Trophoblast cell (in vitro differentiated cells and primary cell): ENCODE measurements at regions not wholly inside any gene's neighbourhood (a gene's known extent, or its start where the extent isn't known, plus 50 kb on each side); places are given as distances from the start of the nearest gene placed in this dataset.
"Not testable (repeated sequence)": the region's sequence is repeated elsewhere in the genome, so short reads cannot be mapped to it uniquely, and the experiment has no call there.

Experiments used
- DNase-seq, 2 donors: peaks; one replicate each; pipeline ENCODE4 v3.0.0-alpha.2; 2016
- H2AFZ ChIP-seq: 2 replicates; pipeline ENCODE4 v1.6.1; 2013; ENCODE audit warnings: low read length, moderate library complexity, mild to moderate bottlenecking; ENCODE audit not compliant: insufficient read depth, poor library complexity
- H2AK5ac ChIP-seq: 2 replicates; pipeline ENCODE4 v1.6.1; 2013; ENCODE audit warnings: mild to moderate bottlenecking, low read length
- H2BK120ac ChIP-seq: 2 replicates; pipeline ENCODE4 v1.6.1; 2013; ENCODE audit warnings: low read length, mild to moderate bottlenecking, moderate library complexity; ENCODE audit not compliant: insufficient read depth, poor library complexity
- H2BK12ac ChIP-seq: 2 replicates; pipeline ENCODE4 v1.6.1; 2013; ENCODE audit warnings: mild to moderate bottlenecking, low read length, moderate library complexity
- H2BK5ac ChIP-seq: 2 replicates; pipeline ENCODE4 v1.6.1; 2013; ENCODE audit warnings: low read length, low read depth, moderate library complexity, mild to moderate bottlenecking; ENCODE audit not compliant: poor library complexity
- H3K14ac ChIP-seq: 2 replicates; pipeline ENCODE4 v1.6.1; 2013; ENCODE audit warnings: mild to moderate bottlenecking, low read length
- H3K18ac ChIP-seq: 2 replicates; pipeline ENCODE4 v1.6.1; 2013; ENCODE audit warnings: mild to moderate bottlenecking, low read length
- H3K23ac ChIP-seq: 2 replicates; pipeline ENCODE4 v1.6.1; 2013; ENCODE audit warnings: low read length
- H3K27ac ChIP-seq: 2 replicates; pipeline ENCODE4 v1.5.1; 2013; ENCODE audit warnings: low read depth, mild to moderate bottlenecking, inconsistent platforms, low read length, moderate library complexity
- H3K27me3 ChIP-seq: 2 replicates; pipeline ENCODE4 v1.6.1; 2013; ENCODE audit warnings: inconsistent platforms, mild to moderate bottlenecking, low read length, moderate library complexity; ENCODE audit not compliant: insufficient read depth
- H3K36me3 ChIP-seq, 2 experiments: 1 replicate in 1 of 2; 2 replicates in 1 of 2; pipeline ENCODE4 v1.6.1; 2013; ENCODE audit warnings: low read length in 2 of 2, mild to moderate bottlenecking in 2 of 2, moderate library complexity in 1 of 2; ENCODE audit not compliant: insufficient read depth in 2 of 2, control insufficient read depth in 1 of 2
- H3K4ac ChIP-seq: 2 replicates; pipeline ENCODE4 v1.6.1; 2013; ENCODE audit warnings: low read depth, mild to moderate bottlenecking, low read length, moderate library complexity
- H3K4me1 ChIP-seq, 2 experiments: 1 replicate in 1 of 2; 2 replicates in 1 of 2; pipeline ENCODE4 v1.6.1; 2013; ENCODE audit warnings: low read length in 2 of 2, mild to moderate bottlenecking in 2 of 2, moderate library complexity in 1 of 2; ENCODE audit not compliant: insufficient read depth in 2 of 2, control insufficient read depth in 1 of 2
- H3K4me2 ChIP-seq: 2 replicates; pipeline ENCODE4 v1.6.1; 2013; ENCODE audit warnings: inconsistent platforms, mild to moderate bottlenecking, low read length, moderate library complexity
- H3K4me3 ChIP-seq: 2 replicates; pipeline ENCODE4 v1.5.1; 2013; ENCODE audit warnings: mild to moderate bottlenecking, low read depth, low read length, inconsistent platforms
- H3K79me1 ChIP-seq: one replicate; pipeline ENCODE4 v1.6.1; 2013; ENCODE audit warnings: low read length
- H3K79me2 ChIP-seq: 2 replicates; pipeline ENCODE4 v1.6.1; 2013; ENCODE audit warnings: low read length, mild to moderate bottlenecking; ENCODE audit not compliant: control insufficient read depth, insufficient read depth, poor library complexity
- H3K9ac ChIP-seq: 2 replicates; pipeline ENCODE4 v1.6.1; 2013; ENCODE audit warnings: mild to moderate bottlenecking, low read length
- H3K9me3 ChIP-seq: 2 replicates; pipeline ENCODE4 v1.6.1; 2013; ENCODE audit warnings: low read depth, mild to moderate bottlenecking, control low read depth, inconsistent platforms, low read length; ENCODE audit not compliant: insufficient read depth
- H4K12ac ChIP-seq: 2 replicates; pipeline ENCODE4 v1.6.1; 2013; ENCODE audit warnings: low read depth, mild to moderate bottlenecking, low read length, moderate library complexity
- H4K8ac ChIP-seq: 2 replicates; pipeline ENCODE4 v1.6.1; 2013; ENCODE audit warnings: low read depth, mild to moderate bottlenecking, low read length, moderate library complexity
- H4K91ac ChIP-seq: one replicate; pipeline ENCODE4 v1.6.1; 2013; ENCODE audit warnings: low read depth, mild to moderate bottlenecking, low read length, moderate library complexity
- WGBS: extraction: QIAGEN DNeasy Blood & Tissue Kit; methylation state at CpG from one replicate; pipeline ENCODE4 v1.1.7; 2013; ENCODE audit warnings: missing lambda C conversion rate; ENCODE audit not compliant: insufficient read length, insufficient coverage; ENCODE audit errors: extremely low coverage; 5-methylcytosine and 5-hydroxymethylcytosine counted together

- H3K79me2 ChIP-seq, H4K8ac ChIP-seq: not testable (repeated sequence)
Observed at GRCh38 chr2:91498065-91498449, 2806.6 kb downstream of the RPIA start.

GRCh38 chr2:91498513-91499250 lies 2807.2 kb downstream of the RPIA start:
- H3K18ac ChIP-seq, H3K36me3 ChIP-seq, DNase-seq, H4K91ac ChIP-seq, H3K9me3 ChIP-seq, H2BK12ac ChIP-seq, H3K4ac ChIP-seq, H2AFZ ChIP-seq, H3K27me3 ChIP-seq, H2BK120ac ChIP-seq, H3K4me2 ChIP-seq, H4K12ac ChIP-seq, H3K4me3 ChIP-seq, H4K8ac ChIP-seq, H3K4me1 ChIP-seq, H3K14ac ChIP-seq, H3K79me2 ChIP-seq, H3K23ac ChIP-seq, H3K79me1 ChIP-seq, H3K9ac ChIP-seq, H2AK5ac ChIP-seq, H2BK5ac ChIP-seq, H3K27ac ChIP-seq: not testable (repeated sequence)
- no CpG with 5 or more reads among the region's 2 CpGs for WGBS

More at GRCh38 chr2:91498065-91498449, 2806.6 kb downstream of the RPIA start:
- not testable (repeated sequence) for H3K4me2 ChIP-seq, H4K12ac ChIP-seq, H3K9ac ChIP-seq, H2BK120ac ChIP-seq, DNase-seq, H2BK5ac ChIP-seq, H3K36me3 ChIP-seq, H3K9me3 ChIP-seq, H3K18ac ChIP-seq, H2AFZ ChIP-seq, H3K4me3 ChIP-seq, H3K4me1 ChIP-seq, H3K27me3 ChIP-seq, H3K79me1 ChIP-seq, H3K23ac ChIP-seq, H2AK5ac ChIP-seq, H2BK12ac ChIP-seq, H3K4ac ChIP-seq, H4K91ac ChIP-seq, H3K27ac ChIP-seq, H3K14ac ChIP-seq

GRCh38 chr2:91499431-91500050 lies 2808.1 kb downstream of the RPIA start:
- not testable (repeated sequence) for H3K9ac ChIP-seq
- no CpG with 5 or more reads among the region's 5 CpGs for WGBS

GRCh38 chr2:91500246-91500977 lies 2808.9 kb downstream of the RPIA start:
- H3K27me3 ChIP-seq, H3K18ac ChIP-seq, H3K36me3 ChIP-seq, H3K79me2 ChIP-seq, H2BK12ac ChIP-seq, H3K14ac ChIP-seq, H3K4me3 ChIP-seq, H3K4me2 ChIP-seq, DNase-seq, H3K4me1 ChIP-seq, H3K27ac ChIP-seq, H3K4ac ChIP-seq, H2AFZ ChIP-seq, H3K9ac ChIP-seq, H2AK5ac ChIP-seq, H3K9me3 ChIP-seq, H3K23ac ChIP-seq, H2BK5ac ChIP-seq, H2BK120ac ChIP-seq, H3K79me1 ChIP-seq, H4K91ac ChIP-seq, H4K12ac ChIP-seq, H4K8ac ChIP-seq: not testable (repeated sequence)
- no CpG with 5 or more reads among the region's 6 CpGs for WGBS

More at GRCh38 chr2:91499431-91500050, 2808.1 kb downstream of the RPIA start:
- not testable (repeated sequence) for H3K4me1 ChIP-seq, H3K18ac ChIP-seq, H2AK5ac ChIP-seq, H3K27ac ChIP-seq, H2BK120ac ChIP-seq, H2AFZ ChIP-seq, DNase-seq, H3K4ac ChIP-seq, H4K12ac ChIP-seq, H3K23ac ChIP-seq, H2BK5ac ChIP-seq, H4K91ac ChIP-seq, H3K79me1 ChIP-seq, H3K4me2 ChIP-seq, H3K79me2 ChIP-seq, H3K9me3 ChIP-seq, H3K4me3 ChIP-seq, H3K14ac ChIP-seq, H4K8ac ChIP-seq, H3K27me3 ChIP-seq, H3K36me3 ChIP-seq, H2BK12ac ChIP-seq
